NCI-H2081 (cell line): ENCODE measurements at regions not wholly inside any gene's neighbourhood (a gene's known extent, or its start where the extent isn't known, plus 50 kb on each side); places are given as distances from the start of the nearest gene placed in this dataset.

Experiments used
- DNase-seq, 2 experiments: peaks; one replicate each; lab custom pipeline; 2025; lab: John Stamatoyannopoulos, UW

- no peak for DNase-seq
These were observed 141.5 kb downstream of the RRAGC start for GRCh38 chr1:38718031-38718430.

DNA sequence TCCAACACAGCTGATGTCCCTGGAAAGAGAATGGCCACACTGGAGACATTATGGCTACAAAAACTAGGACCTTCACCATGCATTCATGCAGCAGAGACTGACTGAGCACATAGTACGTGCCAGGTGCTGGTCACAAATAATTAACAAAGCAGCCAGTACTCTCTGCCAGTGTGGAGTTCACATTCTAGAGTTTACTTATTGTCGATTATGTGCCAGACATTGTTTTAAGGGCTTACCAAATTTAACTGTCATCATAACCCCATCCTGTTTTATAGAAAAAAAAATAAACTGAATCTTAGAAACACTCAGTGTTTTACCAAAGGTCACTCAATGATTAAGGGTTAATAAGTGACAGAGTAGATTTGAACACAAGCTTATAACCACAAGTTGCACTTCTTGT is 143.3 kb downstream of the RRAGC start:
- no peak for DNase-seq

DNA sequence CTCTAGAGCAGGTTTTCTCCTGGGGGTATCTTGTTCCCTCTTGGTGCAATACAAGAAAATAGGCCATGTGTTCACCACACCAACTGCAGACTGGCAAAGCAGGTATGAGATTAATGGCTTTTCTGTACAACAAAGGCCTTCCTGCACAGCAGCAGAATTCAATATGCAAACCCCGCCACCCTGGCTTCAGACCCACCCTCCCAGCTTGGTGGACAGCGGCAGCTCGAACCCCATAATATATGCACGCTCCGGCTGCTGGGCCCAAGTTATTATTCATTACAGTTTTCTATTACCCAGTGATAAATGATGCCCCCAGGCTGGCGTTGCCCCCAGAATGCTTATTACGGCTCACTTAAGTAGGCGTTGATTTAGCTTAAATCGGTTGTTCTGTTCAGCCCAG is 144.2 kb downstream of the RRAGC start:
- no peak for DNase-seq

GRCh38 chr1:38712046-38712445 is 147.5 kb downstream of the RRAGC start:
- DNase-seq = no peak

DNA sequence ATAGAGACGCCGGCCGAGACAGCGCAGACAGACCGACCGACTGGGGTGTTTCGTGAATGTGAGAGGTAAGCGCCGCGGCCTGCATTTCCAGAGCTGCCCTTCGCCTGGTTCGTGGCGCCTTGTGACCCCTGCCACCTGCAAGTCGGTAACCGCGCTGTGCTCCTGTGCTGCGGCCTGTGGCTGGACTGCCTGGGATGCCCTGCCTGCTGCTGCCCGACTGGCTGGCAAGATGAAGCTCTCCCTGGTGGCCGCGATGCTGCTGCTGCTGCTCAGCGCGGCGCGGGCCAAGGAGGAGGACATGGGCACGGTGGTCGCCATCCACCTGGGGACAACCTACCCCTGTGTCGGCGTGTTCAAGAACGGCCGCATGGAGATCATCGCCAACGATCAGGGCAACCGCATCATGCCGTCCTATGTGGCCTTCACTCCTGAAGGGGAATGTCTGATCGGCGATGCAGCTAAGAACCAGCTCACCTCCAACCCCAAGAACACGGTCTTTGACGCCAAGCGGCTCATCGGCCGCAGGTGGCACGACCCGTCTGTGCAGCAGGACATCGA is 150.8 kb downstream of the RRAGC start:
- no peak for DNase-seq

DNA sequence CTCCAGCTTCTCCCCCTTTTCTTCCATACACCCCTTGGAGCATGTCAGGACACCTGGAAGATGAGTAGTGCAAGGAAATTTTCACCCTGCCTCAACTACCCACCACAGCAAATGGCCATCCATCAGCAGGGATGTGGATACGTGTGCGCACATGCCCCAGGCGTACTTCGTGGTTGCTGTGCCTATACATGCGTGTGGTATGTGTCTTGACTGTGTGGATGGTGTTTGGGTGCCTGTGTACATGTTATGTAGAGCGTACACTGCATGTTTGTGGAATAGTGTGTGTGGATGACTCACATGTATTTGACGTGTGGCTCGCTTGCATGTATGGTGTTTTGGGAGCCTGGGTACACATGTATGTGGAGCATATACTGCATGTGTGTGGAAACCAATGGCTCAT is 158.5 kb downstream of the RRAGC start:
- no peak for DNase-seq

GRCh38 chr1:38700077-38700470 is 159.5 kb downstream of the RRAGC start:
- no peak for DNase-seq

DNA sequence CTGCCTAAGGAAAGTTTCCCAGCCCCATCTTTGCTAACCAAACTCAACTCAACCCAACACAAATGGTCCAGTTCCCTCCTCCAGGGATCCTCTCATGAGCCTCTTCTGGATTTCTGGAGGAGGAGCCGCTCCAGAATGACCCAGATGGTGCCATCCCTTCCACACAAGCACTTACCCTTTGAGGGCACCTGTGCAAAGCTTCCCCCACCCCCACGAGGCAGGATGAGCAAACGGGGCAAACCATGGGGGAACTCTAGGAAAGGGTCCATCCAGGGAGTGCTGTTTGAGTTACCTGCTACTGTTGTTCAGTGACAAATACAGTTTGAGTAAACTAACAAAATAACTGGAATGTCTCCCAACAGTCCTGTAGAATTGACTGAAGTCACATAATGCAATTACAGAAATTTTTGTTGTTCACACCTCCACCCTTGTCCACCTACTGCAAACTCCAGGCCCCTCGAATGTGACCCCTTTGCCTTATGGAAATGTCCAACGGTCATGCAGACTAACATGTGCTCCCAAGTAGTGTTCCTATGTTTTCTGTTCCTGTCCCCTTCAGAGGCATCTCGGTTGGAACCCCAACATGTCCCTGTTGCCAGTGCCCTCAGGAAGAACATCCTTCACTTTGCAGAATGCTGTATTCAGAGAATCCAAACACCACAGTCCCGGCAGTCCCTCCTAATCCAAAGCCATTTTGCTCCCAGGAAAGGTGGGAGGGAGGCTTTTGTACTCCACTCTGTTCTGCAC is 160.1 kb downstream of the RRAGC start:
- DNase-seq = no peak

DNA sequence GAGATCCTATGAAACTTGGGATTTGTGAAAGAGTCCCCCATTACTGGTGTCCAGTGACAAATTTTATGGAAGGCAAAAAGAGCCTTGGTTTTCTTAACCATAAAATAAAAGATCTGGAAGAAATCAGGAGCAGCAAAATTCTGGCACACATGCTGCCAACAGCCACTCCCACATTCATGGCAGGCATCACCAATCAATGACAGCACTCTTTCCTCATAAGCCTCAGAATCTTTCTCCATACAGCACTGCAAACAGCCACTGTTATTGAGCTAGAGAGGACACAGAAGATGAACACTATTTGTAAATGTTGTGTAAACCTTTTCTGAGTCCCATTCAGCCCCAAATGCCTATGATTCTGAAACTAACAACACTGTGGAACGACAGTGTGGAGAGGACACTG is 162.2 kb downstream of the RRAGC start:
- no peak for DNase-seq

DNA sequence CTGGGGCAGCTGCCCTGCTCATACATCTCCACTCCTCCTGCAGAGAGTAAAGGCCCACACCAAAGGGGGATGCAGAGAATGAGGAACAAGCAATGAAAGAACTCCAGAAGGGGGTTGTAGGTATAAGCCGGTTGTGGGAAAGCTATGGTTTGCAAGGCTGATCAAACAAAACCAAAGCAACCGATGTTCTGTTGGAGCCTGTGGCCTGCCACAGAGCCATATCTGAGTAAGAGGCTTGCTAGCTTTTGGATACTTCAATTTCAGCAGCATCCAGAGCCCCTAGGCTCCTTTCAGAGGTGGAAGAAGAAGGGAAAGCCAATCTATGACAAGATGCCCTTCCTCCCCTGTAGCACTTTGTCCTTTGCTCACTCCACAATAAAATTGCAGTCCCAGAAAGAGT is 163.2 kb downstream of the RRAGC start:
- no peak for DNase-seq

GRCh38 chr1:38693759-38694158 is 165.8 kb downstream of the RRAGC start:
- DNase-seq = no peak

DNA sequence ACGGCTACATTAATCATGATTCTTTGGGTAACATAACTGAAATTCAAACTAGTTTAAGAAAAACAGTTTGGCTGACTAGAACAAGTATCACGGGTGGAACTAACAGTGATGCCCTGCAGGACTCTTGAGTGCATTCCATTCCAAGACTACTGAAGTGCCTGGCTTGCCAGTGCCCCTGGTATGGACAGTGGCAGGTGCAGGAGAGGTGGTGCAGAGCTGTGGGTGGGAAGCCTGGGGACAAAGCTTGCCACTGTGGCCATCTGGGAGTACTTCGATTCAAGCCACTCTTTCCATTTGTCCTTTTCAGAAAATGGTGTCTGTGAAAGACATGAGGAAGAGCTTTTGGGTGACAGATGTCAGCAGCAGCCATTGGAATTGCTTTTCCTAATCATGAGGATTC is 166.5 kb downstream of the RRAGC start:
- no peak for DNase-seq

DNA sequence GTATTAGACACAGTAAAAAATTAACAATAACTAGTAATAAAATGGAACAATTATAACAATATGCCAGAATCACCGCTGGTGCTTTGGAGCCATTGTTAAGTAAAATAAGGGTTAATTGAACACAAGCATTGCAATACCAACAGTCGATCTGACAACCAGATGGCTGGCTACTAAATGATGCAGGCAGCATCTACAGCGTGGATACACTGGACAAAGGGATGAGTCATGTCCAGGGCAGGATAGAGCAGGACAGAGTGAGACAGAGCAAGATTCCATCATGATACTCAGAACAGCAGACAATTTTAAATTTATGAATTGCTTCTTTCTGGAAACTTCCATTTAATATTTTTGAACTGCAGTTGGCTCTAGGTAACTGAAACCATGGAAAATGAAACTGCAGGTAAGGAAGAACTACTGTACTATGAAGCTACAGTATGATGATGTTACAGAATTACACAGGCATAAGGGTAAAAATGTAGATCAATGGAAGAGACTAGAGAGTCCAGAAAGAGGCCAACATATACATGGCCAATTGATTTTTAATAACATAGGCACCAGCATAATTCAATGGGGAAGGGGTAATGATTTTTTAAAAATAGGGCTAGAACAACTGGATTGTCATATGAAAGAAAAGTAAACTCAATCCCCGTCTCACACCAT is 168.7 kb downstream of the RRAGC start:
- DNase-seq = no peak

DNA sequence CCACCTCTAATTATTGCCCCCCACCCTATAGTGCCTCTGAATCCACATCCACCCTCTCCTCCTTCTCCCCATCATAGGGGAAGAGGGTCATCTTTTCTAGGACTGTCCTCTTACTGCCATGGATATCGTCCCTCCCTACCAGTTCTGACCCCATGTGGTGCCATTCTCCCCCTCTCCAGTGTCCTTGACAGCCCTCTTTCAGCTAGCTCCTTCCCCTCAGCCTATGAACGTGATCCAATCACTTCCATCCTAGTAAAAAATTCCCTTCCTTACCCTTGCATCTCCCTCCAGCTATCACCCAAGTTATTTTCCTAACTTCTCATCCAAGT is 172.7 kb downstream of the RRAGC start:
- DNase-seq = no peak

GRCh38 chr1:38686167-38686926 is 173.2 kb downstream of the RRAGC start:
- DNase-seq = no peak

- DNase-seq = no peak
These were observed 174.2 kb downstream of the RRAGC start for GRCh38 chr1:38685388-38685787.

DNA sequence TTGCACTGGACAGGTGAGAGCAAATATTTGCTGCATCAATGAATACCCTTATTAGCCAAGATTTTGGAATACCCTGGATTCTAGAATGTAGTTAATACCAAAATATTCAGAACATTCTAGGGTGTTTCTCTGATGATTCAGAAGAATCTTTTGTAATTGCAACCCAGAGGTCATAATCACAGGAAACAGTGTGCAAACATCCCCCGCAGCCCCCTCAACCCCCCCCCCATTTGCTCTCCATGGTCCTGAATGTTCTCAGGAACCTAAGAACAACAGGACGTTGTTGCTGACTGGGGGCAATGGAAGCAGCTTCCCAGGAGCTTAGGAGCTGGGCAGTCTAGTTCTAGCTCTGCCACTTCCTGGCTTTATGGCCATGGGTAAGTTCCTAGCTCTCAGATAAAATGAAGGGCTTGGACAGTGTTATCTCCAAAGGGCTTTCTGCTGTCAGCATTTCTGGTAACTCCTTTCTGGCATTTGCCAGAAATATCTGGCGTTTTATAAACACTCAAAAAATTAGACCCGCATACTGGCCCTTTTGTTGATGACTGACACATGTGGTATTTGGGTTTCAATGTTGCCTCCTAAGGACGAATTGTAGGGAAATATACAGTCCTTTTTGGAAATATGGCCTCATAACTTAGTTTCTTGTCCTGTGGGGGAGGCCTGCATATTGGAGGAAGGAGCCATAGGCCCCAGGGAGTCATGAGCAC is 178.6 kb downstream of the RRAGC start:
- no peak for DNase-seq

- DNase-seq = no peak
These were observed 181.8 kb downstream of the RRAGC start for GRCh38 chr1:38677756-38678155.

DNA sequence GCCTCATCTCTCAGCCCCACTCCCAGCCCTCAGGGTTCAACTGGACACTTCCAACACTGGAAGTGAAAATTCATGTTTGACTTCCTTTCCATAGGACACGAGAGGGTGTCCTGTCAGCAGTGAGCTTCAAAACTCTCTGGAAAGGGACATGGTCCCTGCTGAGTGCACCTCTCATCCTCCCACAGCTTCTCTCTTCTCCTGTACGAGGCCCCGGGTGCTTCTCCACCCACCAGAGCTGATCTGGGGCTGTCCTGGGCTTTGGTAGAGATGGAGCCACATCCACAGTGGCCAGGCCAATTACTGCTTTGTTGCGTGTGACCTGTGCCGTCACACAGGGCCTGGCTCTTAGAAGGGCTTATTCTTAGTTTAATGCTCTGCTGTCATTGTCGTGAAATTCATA is 182.3 kb downstream of the RRAGC start:
- DNase-seq = no peak

GRCh38 chr1:38672692-38673091 is 186.9 kb downstream of the RRAGC start:
- no peak for DNase-seq

DNA sequence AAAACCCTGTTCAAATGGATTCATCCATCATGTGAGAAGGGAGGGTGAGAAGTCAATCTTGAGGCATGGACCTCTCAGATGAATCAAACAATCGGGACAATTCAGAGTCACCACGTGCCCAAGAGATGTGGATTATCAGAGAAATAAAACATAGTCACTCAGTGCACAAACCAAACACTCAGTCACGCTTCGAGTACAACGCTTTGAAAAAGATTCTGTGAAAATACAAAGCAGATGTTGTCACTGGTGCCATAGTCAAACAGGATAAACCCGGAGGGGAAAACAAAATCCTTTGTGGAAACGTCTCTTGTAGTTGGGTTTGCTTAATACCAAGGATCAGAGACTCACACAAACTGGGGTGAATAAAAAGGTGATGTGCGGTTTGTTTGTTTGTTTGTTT is 188.4 kb downstream of the RRAGC start:
- DNase-seq = no peak

DNA sequence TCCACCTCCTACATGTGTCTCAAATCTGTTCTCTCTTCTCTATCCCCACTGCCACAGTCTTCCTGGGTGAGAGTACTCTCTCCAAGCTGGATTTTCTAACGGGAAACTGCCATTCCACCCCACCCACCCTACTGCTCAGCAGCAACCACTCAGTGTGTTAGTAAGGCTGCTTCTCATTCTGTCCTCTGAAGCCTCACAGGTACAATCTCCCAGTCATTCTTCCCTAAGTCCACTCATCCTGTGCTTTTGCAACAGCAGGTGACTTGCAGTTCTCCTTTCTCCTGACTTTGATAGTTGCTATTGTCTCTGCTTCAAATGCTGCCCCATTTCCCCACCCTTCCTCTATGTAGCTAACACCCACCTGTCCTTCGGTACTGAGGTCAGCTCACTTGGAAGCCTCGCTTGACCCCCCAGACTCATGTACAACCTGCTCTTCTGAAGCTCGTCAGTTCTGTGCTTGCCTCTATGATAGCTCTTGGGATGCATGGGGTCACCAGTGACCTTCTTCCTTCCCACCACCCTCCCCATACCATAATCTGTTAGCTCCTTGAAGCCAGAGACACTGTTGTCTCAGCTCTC is 188.9 kb downstream of the RRAGC start:
- no peak for DNase-seq
